ENCODE measurements at regions not wholly inside any gene's neighbourhood (a gene's known extent, or its start where the extent isn't known, plus 50 kb on each side); places are given as distances from the start of the nearest gene placed in this dataset.
"Not testable (repeated sequence)": the region's sequence is repeated elsewhere in the genome, so short reads cannot be mapped to it uniquely, and the experiment has no call there.

DNA sequence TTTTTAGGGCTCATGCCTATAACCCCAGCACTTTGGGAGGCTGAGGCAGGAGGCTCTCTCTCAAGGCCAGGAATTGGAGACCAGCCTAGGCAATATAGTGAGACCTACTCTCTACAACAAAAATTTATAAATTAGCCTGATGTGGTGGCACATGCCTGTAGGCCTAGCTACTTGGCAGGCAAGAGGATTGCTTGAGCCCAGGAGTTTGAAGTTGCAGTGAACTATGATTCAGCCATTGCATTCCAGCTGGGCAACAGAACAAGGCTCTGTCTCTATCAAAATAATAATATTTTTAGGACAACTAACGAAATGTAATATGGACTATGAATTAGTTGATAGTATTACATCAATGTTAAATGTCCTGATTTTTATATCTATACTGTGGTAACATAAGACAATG, 68.8 kb upstream of the ARID1A start:
- H3K4me3 ChIP-seq = no peak overlapping the region

GRCh38 chr1:26627954-26628353, 67.9 kb upstream of the ARID1A start:
- no peaks in the 10 kb centered on the region for H3K4me1 ChIP-seq
- WGBS, 5 donors = 67 to 82% (median 79%) methylated on average over 3 of the region's 3 CpGs
- H3K27me3 ChIP-seq = no peaks in the 10 kb centered on the region
- no peak overlapping the region for H3K4me3 ChIP-seq
- H3K27ac ChIP-seq = peak overlapping the region in 2 of 5 donors; percentile 59 to 61
- intact Hi-C loops (cut with DNase I; ENCODE audit: low total_unique reads) = no loop called here
- TF ChIP-seq POLR2A (IDR thresholded peaks at IDR 0.05) (no peak), POLR2AphosphoS5 (IDR thresholded peaks at IDR 0.05) (no peak)
- no peaks in the 10 kb centered on the region for H3K9me3 ChIP-seq
- H3K36me3 ChIP-seq = no peaks in the 10 kb centered on the region
- DNase-seq = no peak

More for the DNA sequence above, 68.8 kb upstream of the ARID1A start:
- intact Hi-C loops (cut with DNase I; ENCODE audit: low total_unique reads) = no loop called here
- no peak for TF ChIP-seq EP300 (IDR thresholded peaks at IDR 0.05)
- TF ChIP-seq POLR2A (IDR thresholded peaks at IDR 0.05) = no peak
- TF ChIP-seq POLR2AphosphoS5 (IDR thresholded peaks at IDR 0.05) = no peak
- TF ChIP-seq CTCF (IDR thresholded peaks at IDR 0.05) = no peak
- Histone ChIP-seq H3K27ac (peak overlapping the region in 1 of 5 donors; percentile 7), H3K4me1 (peaks cover 0 to 6% (median 2%) of the 10 kb centered on the region in 4 donors), H3K9me3 (no peaks in the 10 kb centered on the region), H3K36me3 (no peaks in the 10 kb centered on the region), H3K27me3 (no peaks in the 10 kb centered on the region)
- DNase-seq = no peak
- 61 to 85% (median 81%) methylated on average over 1 of the region's 1 CpG for WGBS, 5 donors

DNA sequence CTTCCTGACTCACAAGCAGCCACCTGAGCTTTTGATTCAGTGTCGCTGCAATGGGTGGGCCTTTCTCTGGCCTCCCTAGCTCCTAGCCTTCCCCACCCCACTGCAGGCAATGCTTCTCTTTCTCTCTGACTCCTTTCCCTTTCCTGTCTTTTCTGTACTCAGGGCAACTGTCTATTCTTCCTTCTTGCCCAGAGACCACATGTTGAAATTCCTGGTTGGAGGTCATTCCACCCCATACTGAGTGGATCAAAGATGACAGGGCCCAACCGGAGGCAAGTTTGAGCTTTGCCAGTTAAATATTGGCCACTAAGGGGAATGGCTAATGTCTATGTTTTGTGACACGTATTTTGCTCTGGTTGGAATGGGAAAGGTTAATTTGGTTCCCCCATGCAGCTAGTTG, 65.2 kb upstream of the ARID1A start:
- no peaks in the 10 kb centered on the region for H3K9me3 ChIP-seq
- H3K4me3 ChIP-seq = no peak overlapping the region
- no peak for DNase-seq
- no peaks in the 10 kb centered on the region for H3K27me3 ChIP-seq
- intact Hi-C loops (cut with DNase I; ENCODE audit: low total_unique reads) = no loop called here
- WGBS, 5 donors = 85 to 94% (median 91%) methylated on average over 3 of the region's 3 CpGs
- TF ChIP-seq CTCF (IDR thresholded peaks at IDR 0.05) (no peak), POLR2AphosphoS5 (IDR thresholded peaks at IDR 0.05) (no peak), POLR2A (IDR thresholded peaks at IDR 0.05) (no peak), EP300 (IDR thresholded peaks at IDR 0.05) (no peak)
- no peaks in the 10 kb centered on the region for H3K4me1 ChIP-seq
- no peak overlapping the region for H3K27ac ChIP-seq
- H3K36me3 ChIP-seq = no peaks in the 10 kb centered on the region

DNA sequence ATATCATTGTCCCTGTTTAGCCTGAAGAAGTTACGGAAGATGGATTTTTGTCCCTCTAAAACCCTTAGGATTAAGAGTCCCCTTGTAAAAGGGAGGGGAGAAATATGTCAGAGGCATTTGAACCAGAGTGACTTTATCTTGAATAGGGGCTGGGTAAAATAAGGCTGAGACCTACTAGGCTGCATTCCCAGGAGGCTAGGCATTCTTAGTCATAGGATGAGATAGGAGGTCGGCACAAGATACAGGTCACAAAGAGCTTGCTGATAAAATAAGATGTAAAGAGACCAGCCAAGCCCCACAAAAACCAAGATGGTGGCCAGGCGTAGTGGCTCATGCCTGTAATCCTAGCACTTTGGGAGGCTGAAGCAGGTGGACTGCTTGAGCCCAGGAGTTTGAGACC, 60.0 kb upstream of the ARID1A start:
- H3K27ac ChIP-seq; DNase-seq; intact Hi-C loops (cut with DNase I; ENCODE audit: low total_unique reads); H3K36me3 ChIP-seq; H3K9me3 ChIP-seq; H3K4me1 ChIP-seq; H3K27me3 ChIP-seq; H3K4me3 ChIP-seq: not testable (repeated sequence)
- 70 to 82% (median 74%) methylated on average over 3 of the region's 3 CpGs for WGBS, 5 donors

GRCh38 chr1:26645734-26646133, 50.1 kb upstream of the ARID1A start:
- no peak overlapping the region for H3K27ac ChIP-seq
- intact Hi-C loops (cut with DNase I; ENCODE audit: low total_unique reads) = no loop called here
- no peaks in the 10 kb centered on the region for H3K36me3 ChIP-seq
- TF ChIP-seq EP300 (IDR thresholded peaks at IDR 0.05) = no peak
- no peak for TF ChIP-seq POLR2A (IDR thresholded peaks at IDR 0.05)
- TF ChIP-seq CTCF (IDR thresholded peaks at IDR 0.05) = no peak
- no peak for TF ChIP-seq POLR2AphosphoS5 (IDR thresholded peaks at IDR 0.05)
- H3K27me3 ChIP-seq = no peaks in the 10 kb centered on the region
- DNase-seq = no peak
- H3K4me3 ChIP-seq = no peak overlapping the region
- no peaks in the 10 kb centered on the region for H3K9me3 ChIP-seq
- 28 to 59% (median 39%) methylated on average over 1 of the region's 1 CpG for WGBS, 5 donors
- no peaks in the 10 kb centered on the region for H3K4me1 ChIP-seq

Small RNA genes in the stretch of these regions (small RNA-seq; reads per million reads assigned to genes)
- gene AL627313.1 (0 reads per million in 4 donors), gene RF01210 (0 reads per million in 4 donors)

Measured in stomach (tissue), 8 donors.